GM18870 (cell line): ENCODE measurements at regions not wholly inside any gene's neighbourhood (a gene's known extent, or its start where the extent isn't known, plus 50 kb on each side); places are given as distances from the start of the nearest gene placed in this dataset.

Experiments used
- ATAC-seq: cut with Tn5 transposase; IDR thresholded peaks from one replicate; pipeline ENCODE4 v1.9.1; 2021; ENCODE audit warnings: moderate library complexity; ENCODE audit not compliant: unreplicated experiment

- ATAC-seq, result no peak
These were observed 121.3 kb upstream of the CHL1 start for GRCh38 chr3:75260-75659.

GRCh38 chr3:79542-79941 is 117.0 kb upstream of the CHL1 start:
- ATAC-seq, result no peak

GRCh38 chr3:82508-82907 is 114.1 kb upstream of the CHL1 start:
- ATAC-seq, result no peak

GRCh38 chr3:83096-83495 is 113.5 kb upstream of the CHL1 start:
- ATAC-seq, result no peak

GRCh38 chr3:85180-85579 is 111.4 kb upstream of the CHL1 start:
- no peak for ATAC-seq

GRCh38 chr3:88267-88666 is 108.3 kb upstream of the CHL1 start:
- ATAC-seq, result no peak

GRCh38 chr3:93746-94145 is 102.8 kb upstream of the CHL1 start:
- no peak for ATAC-seq

- ATAC-seq, result no peak
These were observed 100.3 kb upstream of the CHL1 start for GRCh38 chr3:96259-96658.

GRCh38 chr3:97417-98258 is 98.9 kb upstream of the CHL1 start:
- ATAC-seq, result no peak

- no peak for ATAC-seq
These were observed 98.3 kb upstream of the CHL1 start for GRCh38 chr3:98259-98654.

GRCh38 chr3:99506-99905 is 97.1 kb upstream of the CHL1 start:
- ATAC-seq, result no peak

- no peak for ATAC-seq
These were observed 94.1 kb upstream of the CHL1 start for GRCh38 chr3:102484-102883.

- no peak for ATAC-seq
These were observed 92.6 kb upstream of the CHL1 start for GRCh38 chr3:103991-104390.

- no peak for ATAC-seq
These were observed 91.0 kb upstream of the CHL1 start for GRCh38 chr3:105585-105984.

GRCh38 chr3:106619-107018 is 89.9 kb upstream of the CHL1 start:
- no peak for ATAC-seq

GRCh38 chr3:111143-112069 is 85.2 kb upstream of the CHL1 start:
- peak; percentile 87 for ATAC-seq

GRCh38 chr3:112773-113172 is 83.8 kb upstream of the CHL1 start:
- no peak for ATAC-seq

GRCh38 chr3:118666-119065 is 77.9 kb upstream of the CHL1 start:
- ATAC-seq, result no peak

- no peak for ATAC-seq
These were observed 73.2 kb upstream of the CHL1 start for GRCh38 chr3:123341-123740.

- peak; percentile 81 for ATAC-seq
These were observed 71.9 kb upstream of the CHL1 start for GRCh38 chr3:124557-125179.

GRCh38 chr3:128515-129172 is 67.9 kb upstream of the CHL1 start:
- ATAC-seq, result no peak
